Omental fat pad (tissue), 3 donors: ENCODE measurements at regions not wholly inside any gene's neighbourhood (a gene's known extent, or its start where the extent isn't known, plus 50 kb on each side); places are given as distances from the start of the nearest gene placed in this dataset.

Experiments used
- ATAC-seq: fragments of 150-250 bp; one replicate; pipeline ENCODE4 v1.9.1; 2016; ENCODE audit warnings: mild to moderate bottlenecking, moderate library complexity; ENCODE audit not compliant: low FRiP score
- DNase-seq: peaks from one replicate; pipeline ENCODE4 v3.0.0-alpha.2; 2019; ENCODE audit warnings: low spot score
- TF ChIP-seq, protein P1 (sequence below), 3 donors: fragments of 450-650 bp; IDR thresholded peaks; one replicate each; pipeline ENCODE4 v1.5.1; 2016 to 2017; ENCODE audit warnings: antibody characterized with exemption in 3 of 3, mild to moderate bottlenecking in 3 of 3, moderate library complexity in 2 of 3

DNA sequence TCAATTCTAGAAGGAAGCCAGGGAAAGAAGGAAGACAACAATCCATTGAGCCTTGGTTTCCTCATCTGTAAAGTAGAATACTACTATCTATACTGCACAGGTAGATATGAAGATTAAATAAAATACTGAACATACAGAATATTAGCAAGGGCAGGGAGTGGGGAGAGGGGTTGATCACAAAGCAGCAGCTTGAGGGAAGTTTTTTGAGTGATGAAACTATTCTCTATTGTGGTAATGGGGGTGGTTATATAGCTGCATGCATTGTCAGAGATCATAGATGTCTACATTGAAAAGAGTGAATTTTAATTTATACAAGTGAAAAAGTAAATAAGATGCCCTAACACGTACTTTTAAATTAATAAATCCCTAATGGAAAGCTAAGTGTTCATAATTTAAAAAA is 242.6 kb upstream of the LRTM1 start:
- TF ChIP-seq, protein P1, sequence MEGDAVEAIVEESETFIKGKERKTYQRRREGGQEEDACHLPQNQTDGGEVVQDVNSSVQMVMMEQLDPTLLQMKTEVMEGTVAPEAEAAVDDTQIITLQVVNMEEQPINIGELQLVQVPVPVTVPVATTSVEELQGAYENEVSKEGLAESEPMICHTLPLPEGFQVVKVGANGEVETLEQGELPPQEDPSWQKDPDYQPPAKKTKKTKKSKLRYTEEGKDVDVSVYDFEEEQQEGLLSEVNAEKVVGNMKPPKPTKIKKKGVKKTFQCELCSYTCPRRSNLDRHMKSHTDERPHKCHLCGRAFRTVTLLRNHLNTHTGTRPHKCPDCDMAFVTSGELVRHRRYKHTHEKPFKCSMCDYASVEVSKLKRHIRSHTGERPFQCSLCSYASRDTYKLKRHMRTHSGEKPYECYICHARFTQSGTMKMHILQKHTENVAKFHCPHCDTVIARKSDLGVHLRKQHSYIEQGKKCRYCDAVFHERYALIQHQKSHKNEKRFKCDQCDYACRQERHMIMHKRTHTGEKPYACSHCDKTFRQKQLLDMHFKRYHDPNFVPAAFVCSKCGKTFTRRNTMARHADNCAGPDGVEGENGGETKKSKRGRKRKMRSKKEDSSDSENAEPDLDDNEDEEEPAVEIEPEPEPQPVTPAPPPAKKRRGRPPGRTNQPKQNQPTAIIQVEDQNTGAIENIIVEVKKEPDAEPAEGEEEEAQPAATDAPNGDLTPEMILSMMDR (IDR thresholded peaks at IDR 0.05): no peak
- DNase-seq (no peak), ATAC-seq (no peak)

GRCh38 chr3:55169608-55170072 is 241.8 kb upstream of the LRTM1 start:
- ATAC-seq (no peak), DNase-seq (no peak)
- TF ChIP-seq, protein P1 (IDR thresholded peaks at IDR 0.05): no peak

- DNase-seq (no peak), ATAC-seq (no peak)
- TF ChIP-seq, protein P1 (IDR thresholded peaks at IDR 0.05): no peak
Observed at GRCh38 chr3:55169161-55169560, 241.3 kb upstream of the LRTM1 start.

DNA sequence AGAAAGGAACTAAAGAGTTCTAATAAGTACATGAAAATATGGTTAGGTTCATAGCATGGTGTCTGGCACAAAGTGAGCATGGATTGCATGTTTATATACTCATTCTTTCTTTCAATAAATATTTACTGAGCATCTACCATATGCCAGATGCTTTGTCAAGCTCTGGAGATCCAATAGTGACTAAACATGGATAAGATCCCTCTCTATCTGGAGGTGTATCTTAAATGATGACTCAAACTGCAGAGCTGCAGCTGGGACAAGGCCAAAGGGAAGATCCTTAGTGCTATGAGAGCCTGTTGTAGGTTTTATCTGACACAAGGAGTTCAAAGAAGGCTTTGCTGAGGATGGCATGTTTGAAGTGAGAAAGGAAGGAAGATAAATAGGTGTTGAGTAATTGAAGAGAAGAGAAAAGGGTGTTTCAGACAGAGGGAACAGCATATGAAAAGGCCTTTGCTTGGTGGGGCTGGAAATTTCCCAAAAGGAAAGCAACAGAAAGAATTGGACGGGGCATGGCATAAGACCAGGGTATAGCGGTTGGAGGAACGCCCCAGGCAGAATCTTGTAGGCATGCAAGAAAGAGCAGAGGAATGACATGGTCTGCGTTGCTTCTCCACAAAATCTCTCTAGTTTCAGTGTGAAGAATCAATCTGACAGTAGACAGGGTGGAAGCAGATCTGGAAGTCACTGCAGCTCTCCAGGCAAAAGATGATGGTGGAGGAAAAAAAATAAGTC is 239.9 kb upstream of the LRTM1 start:
- TF ChIP-seq, protein P1 (IDR thresholded peaks at IDR 0.05): no peak

DNA sequence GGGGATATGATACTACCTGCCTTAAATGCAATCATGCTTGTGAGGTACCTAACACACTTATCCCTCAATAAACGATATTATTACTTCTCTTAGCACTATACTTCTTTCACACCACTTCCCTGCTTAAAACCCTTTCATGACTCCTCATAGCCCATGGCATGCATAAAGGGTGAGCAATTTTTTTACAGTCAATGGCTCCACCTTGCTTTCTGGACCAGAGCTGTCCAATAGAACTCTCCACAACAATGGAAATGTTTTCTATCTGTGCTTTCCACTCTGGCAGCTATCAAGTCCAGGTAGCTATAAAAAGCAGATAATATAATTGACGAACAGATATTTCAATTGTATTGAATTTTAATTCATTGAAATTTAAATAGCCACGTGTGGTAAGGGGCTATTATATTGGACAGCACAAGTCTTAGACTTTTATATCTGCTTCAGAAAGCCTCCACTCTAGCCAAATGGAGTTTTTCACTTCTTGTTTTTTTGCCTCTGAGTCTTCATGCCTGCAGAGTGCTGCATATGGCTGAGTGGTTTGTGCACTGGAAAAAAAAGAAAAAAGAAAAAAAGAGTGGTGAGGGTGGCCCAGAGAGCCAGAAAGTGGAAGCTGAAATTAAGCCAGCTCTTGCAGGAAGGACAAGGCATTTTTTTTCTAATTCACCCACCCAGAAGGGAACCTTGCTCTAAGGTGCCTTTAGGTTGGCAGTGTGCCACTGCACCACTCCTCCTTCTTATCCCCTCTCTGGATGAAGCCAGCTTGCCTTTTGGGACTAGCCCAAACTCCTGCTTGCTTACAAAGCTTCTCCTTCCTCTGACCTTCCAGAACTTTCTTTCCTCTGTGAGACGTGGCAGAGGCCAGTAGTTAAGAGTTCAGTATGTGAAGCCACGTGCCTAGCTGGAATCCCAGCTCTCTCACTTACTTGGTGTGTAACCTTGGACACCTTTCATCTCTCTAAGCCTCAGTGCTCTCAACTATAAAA is 239.0 kb upstream of the LRTM1 start:
- TF ChIP-seq, protein P1 (IDR thresholded peaks at IDR 0.05): no peak
- ATAC-seq: no peak
- no peak for DNase-seq

More for the DNA sequence above, 239.9 kb upstream of the LRTM1 start:
- ATAC-seq (no peak), DNase-seq (no peak)

DNA sequence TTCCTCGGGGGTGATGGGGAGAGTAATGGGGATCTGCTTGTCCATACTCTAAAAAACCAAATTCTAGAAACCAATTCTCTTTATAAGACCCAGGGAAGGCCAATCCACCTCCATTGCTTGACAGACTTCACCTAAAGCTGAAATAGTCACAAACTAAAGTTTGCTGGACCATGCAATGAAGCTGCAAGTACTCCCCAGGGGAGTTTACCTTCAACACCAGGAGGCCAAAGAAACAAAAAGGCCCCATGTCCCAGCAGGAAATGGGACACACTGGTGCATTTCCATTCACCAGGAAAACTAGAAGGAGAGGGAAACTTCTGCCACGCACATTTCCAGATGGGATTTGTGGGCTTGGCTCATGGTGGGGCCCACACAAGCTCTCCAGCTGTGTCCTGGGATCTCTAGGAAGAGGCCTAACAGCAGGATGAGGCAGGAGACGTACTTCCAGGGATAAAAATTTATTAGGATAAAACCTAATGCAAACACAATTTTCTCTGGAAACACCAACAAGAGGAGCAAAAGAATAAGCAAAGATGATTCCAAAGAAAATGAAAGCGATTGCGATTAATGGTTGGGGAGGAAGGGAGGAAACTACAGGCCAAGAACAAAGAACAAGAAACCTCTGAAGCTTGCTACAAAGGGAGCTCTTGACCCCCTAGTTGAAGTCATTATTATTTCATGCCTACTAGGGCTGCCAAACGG is 238.0 kb upstream of the LRTM1 start:
- ATAC-seq: no peak
- DNase-seq: no peak
- TF ChIP-seq, protein P1 (IDR thresholded peaks at IDR 0.05): no peak
